GM12878 (cell line): ENCODE measurements at regions not wholly inside any gene's neighbourhood (a gene's known extent, or its start where the extent isn't known, plus 50 kb on each side); places are given as distances from the start of the nearest gene placed in this dataset.

ENCODE experiments used
- ATAC-seq: fragments of 200-7000 bp; cut with Tn5 transposase; 3 replicates; pipeline ENCODE4 v1.9.1; 2020; ENCODE audit warnings: mild to moderate bottlenecking, moderate library complexity
- BruUV-seq: library from RNA; stranded (reverse); fragments of 400-500 nt; replicated peaks from 2 replicates; lab custom pipeline; 2021; lab: Mats Ljungman, UMichigan
- CTCF ChIA-PET: fragments of 300-600 bp; sonication (Branson Sonifier 250); formaldehyde crosslinking; extraction: SDS; loops from one replicate; lab custom pipeline; 2021; ENCODE audit warnings: inconsistent platforms; lab: Yijun Ruan, JAX
- POLR2A ChIA-PET: fragments of 350-600 bp; formaldehyde crosslinking; extraction: SDS; loops from one replicate; lab custom pipeline; 2021; ENCODE audit warnings: inconsistent platforms; lab: Charles Lee
- RAD21 ChIA-PET: fragments of 300-600 bp; sonication (Branson Sonifier 250); formaldehyde crosslinking; loops from one replicate; lab custom pipeline; 2023; ENCODE audit warnings: antibody characterized with exemption; ENCODE audit not compliant: unreplicated experiment; lab: Charles Lee
- SMC1A ChIA-PET: fragments of 300-600 bp; sonication (Branson Sonifier 250); formaldehyde crosslinking; loops from one replicate; lab custom pipeline; 2023; ENCODE audit not compliant: unreplicated experiment, uncharacterized antibody; lab: Charles Lee
- DNase-seq: peaks from one replicate; pipeline ENCODE4 v3.0.0-alpha.2; 2011; ENCODE audit warnings: low read depth, low spot score
- FAIRE-seq: peaks from 3 replicates; lab custom pipeline; 2011; peaks lifted over from hg19 to GRCh38; lab: Jason Lieb, UNC
- H2AFZ ChIP-seq: 2 replicates; pipeline ENCODE4 v1.6.0; 2011; ENCODE audit warnings: low read depth, low read length, control low read depth; ENCODE audit not compliant: control insufficient read depth
- H3K27ac ChIP-seq: 2 replicates; pipeline ENCODE4 v1.5.1; 2011; ENCODE audit warnings: control low read depth; ENCODE audit not compliant: control insufficient read depth, insufficient read depth
- H3K27me3 ChIP-seq, 2 experiments: replicated peaks in 1 of 2; 2 replicates each; pipeline versions ENCODE4 v1.6.0 to v1.6.1; 2011; ENCODE audit warnings: low read length in 1 of 2; ENCODE audit not compliant: control insufficient read depth in 2 of 2, insufficient read depth in 2 of 2
- H3K36me3 ChIP-seq, 2 experiments: 2 replicates each; pipeline ENCODE4 v1.5.1; 2011; ENCODE audit warnings: low read length in 1 of 2; ENCODE audit not compliant: control insufficient read depth in 2 of 2, insufficient read depth in 2 of 2
- H3K4me1 ChIP-seq: 2 replicates; pipeline ENCODE4 v1.6.1; 2011; ENCODE audit warnings: mild to moderate bottlenecking, low read length, moderate library complexity, mixed read lengths; ENCODE audit not compliant: control insufficient read depth, insufficient read depth
- H3K4me2 ChIP-seq: 2 replicates; pipeline ENCODE4 v1.6.0; 2011; ENCODE audit warnings: control low read depth; ENCODE audit not compliant: control insufficient read depth, insufficient read depth
- H3K4me3 ChIP-seq: fragments of 200-600 bp; sonication (generic); 2 replicates; pipeline ENCODE4 v1.5.1; 2016
- H3K79me2 ChIP-seq: 2 replicates; pipeline ENCODE4 v1.6.0; 2011; ENCODE audit warnings: low read length; ENCODE audit not compliant: control insufficient read depth, insufficient read depth
- H3K9ac ChIP-seq: 2 replicates; pipeline ENCODE4 v1.8.0; 2011; ENCODE audit warnings: low read length, control low read depth, mixed read lengths; ENCODE audit not compliant: control insufficient read depth, insufficient read depth
- H3K9me3 ChIP-seq: replicated peaks from 3 replicates; pipeline ENCODE4 v1.5.1; 2011; ENCODE audit warnings: mild to moderate bottlenecking, low read length; ENCODE audit not compliant: control insufficient read depth, insufficient read depth
- H4K20me1 ChIP-seq: 2 replicates; pipeline ENCODE4 v1.6.0; 2011; ENCODE audit not compliant: control insufficient read depth, insufficient read depth
- CEBPB ChIP-seq, 2 experiments: fragments of 150-350 bp in 1 of 2; IDR thresholded peaks; 2 replicates each; pipeline ENCODE4 v1.6.1; 2012 to 2014; ENCODE audit warnings: low read depth in 2 of 2, low read length in 2 of 2, borderline replicate concordance in 1 of 2, inconsistent platforms in 1 of 2
- EGR1 ChIP-seq, 2 experiments: IDR thresholded peaks; 1 replicate in 1 of 2; 2 replicates in 1 of 2; pipeline ENCODE4 v1.6.1; 2011 to 2012; ENCODE audit warnings: low read depth in 2 of 2, low read length in 2 of 2, borderline replicate concordance in 1 of 2, mild to moderate bottlenecking in 1 of 2, moderate library complexity in 1 of 2
- ETV6 ChIP-seq, 2 experiments: fragments of 450-650 bp in 1 of 2; IDR thresholded peaks in 1 of 2; conservative IDR thresholded peaks in 1 of 2; 2 replicates each; pipeline ENCODE4 v1.6.1; 2014; ENCODE audit warnings: antibody characterized with exemption in 1 of 2, borderline replicate concordance in 1 of 2, low read depth in 1 of 2, mild to moderate bottlenecking in 1 of 2, moderate library complexity in 1 of 2
- HDAC6 ChIP-seq: fragments of 200-600 bp; sonication (generic); IDR thresholded peaks from one replicate; pipeline ENCODE4 v1.8.0; 2017; ENCODE audit warnings: antibody characterized with exemption; ENCODE audit not compliant: unreplicated experiment
- IRF4 ChIP-seq: IDR thresholded peaks from 2 replicates; pipeline ENCODE4 v1.6.1; 2011; ENCODE audit warnings: low read depth, low read length
- MEF2A ChIP-seq: IDR thresholded peaks from 2 replicates; pipeline ENCODE4 v1.6.1; 2011; ENCODE audit warnings: low read depth, mild to moderate bottlenecking, low read length, moderate library complexity; ENCODE audit not compliant: insufficient read depth
- POU2F2 ChIP-seq: IDR thresholded peaks from 3 replicates; pipeline ENCODE4 v1.6.1; 2011; ENCODE audit warnings: low read depth, mild to moderate bottlenecking, low read length, borderline replicate concordance
- SMC3 ChIP-seq: IDR thresholded peaks from 2 replicates; pipeline ENCODE4 v1.6.1; 2011; ENCODE audit warnings: low read length, improper control_type of control experiment, borderline replicate concordance
- SP1 ChIP-seq: IDR thresholded peaks from one replicate; pipeline ENCODE4 v1.6.1; 2011; ENCODE audit warnings: low read depth, low read length
- SPI1 ChIP-seq: IDR thresholded peaks from 2 replicates; pipeline ENCODE4 v1.6.1; 2011; ENCODE audit warnings: low read depth, mild to moderate bottlenecking, low read length, moderate library complexity, borderline replicate concordance; ENCODE audit not compliant: insufficient read depth
- TBL1XR1 ChIP-seq: IDR thresholded peaks from 2 replicates; pipeline ENCODE4 v1.6.1; 2012; ENCODE audit warnings: low read depth, low read length, improper control_type of control experiment
- WRNIP1 ChIP-seq: IDR thresholded peaks from 2 replicates; pipeline ENCODE4 v1.6.1; 2011; ENCODE audit warnings: low read depth, low read length, improper control_type of control experiment, borderline replicate concordance
- ZNF207 ChIP-seq: fragments of 450-650 bp; IDR thresholded peaks from 2 replicates; pipeline ENCODE4 v1.6.1; 2014; ENCODE audit warnings: antibody characterized with exemption, mild to moderate bottlenecking, borderline replicate concordance
- in situ Hi-C: fragments of 300-500 bp; cut with MboI; formaldehyde crosslinking; loops from 9 replicates; pipeline ENCODE4 v1.14.3; 2018; ENCODE audit warnings: mixed read lengths
- intact Hi-C: fragments of 100-400 bp; cut with micrococcal nuclease; formaldehyde crosslinking; loops from one replicate; pipeline ENCODE4 v1.14.2; 2022; ENCODE audit not compliant: unreplicated experiment
- TF ChIP-seq, protein P1 (sequence below): IDR thresholded peaks from 2 replicates; pipeline ENCODE4 v1.6.1; 2012; ENCODE audit warnings: improper control_type of control experiment, low read depth, low read length; ENCODE audit not compliant: insufficient replicate concordance
- TF ChIP-seq, protein P2 (sequence below): IDR thresholded peaks from 2 replicates; pipeline ENCODE4 v1.6.1; 2011; ENCODE audit warnings: low read depth, mild to moderate bottlenecking, low read length, moderate library complexity, borderline replicate concordance; ENCODE audit errors: extremely low read depth
- TF ChIP-seq, protein P3 (sequence below): fragments of 450-650 bp; formaldehyde crosslinking; IDR thresholded peaks from 2 replicates; pipeline ENCODE4 v1.5.0; 2022; ENCODE audit warnings: mild to moderate bottlenecking, missing genetic modification characterization

DNA sequence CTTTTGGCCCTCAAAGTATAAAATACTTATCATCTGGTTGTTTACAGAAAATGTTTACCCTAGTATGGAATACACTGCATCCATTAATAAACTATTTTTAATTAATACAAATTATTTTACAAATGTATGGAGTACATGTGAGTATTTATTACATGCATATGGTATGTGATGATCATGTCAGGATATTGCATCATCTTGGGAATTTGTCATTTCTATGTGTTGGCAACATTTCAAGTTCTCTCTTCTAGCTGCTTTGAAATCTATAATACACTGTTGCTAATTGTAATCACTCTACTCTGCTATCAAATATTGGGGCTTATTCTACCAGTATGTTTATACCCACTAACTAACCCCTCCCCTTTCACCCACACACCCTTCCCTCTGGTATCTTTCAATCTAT is 103.9 kb upstream of the THSD7A start:
- Histone ChIP-seq H3K9ac (no peak overlapping the region), H3K9me3 (no peaks in the 10 kb centered on the region), H3K4me1 (no peaks in the 10 kb centered on the region), H3K36me3 (no peaks in the 10 kb centered on the region), H3K4me2 (no peak overlapping the region), H4K20me1 (no peaks in the 10 kb centered on the region), H3K79me2 (no peaks in the 10 kb centered on the region), H2AFZ (no peak overlapping the region), H3K27me3 (no peaks in the 10 kb centered on the region), H3K27ac (no peak overlapping the region), H3K4me3 (no peak overlapping the region)
- CTCF ChIA-PET: no interaction called here
- DNase-seq (no peak), ATAC-seq (no peak), FAIRE-seq (no peak)
- SMC1A ChIA-PET: no interaction called here
- intact Hi-C loops (no loop called here), in situ Hi-C loops (no loop called here)
- BruUV-seq: no TSS peak
- POLR2A ChIA-PET: no interaction called here
- RAD21 ChIA-PET: no interaction called here
- TF ChIP-seq HDAC6 (no peak), ZNF207 (no peak), POU2F2 (no peak), EGR1 (IDR thresholded peaks at IDR 0.05; ENCODE audit: borderline replicate concordance in 1 of 2, low read depth in 2 of 2, low read length in 2 of 2) (no peak), SP1 (no peak), WRNIP1 (no peak), ETV6 (conservative IDR thresholded peaks at IDR 0.05 in 1 of 2, IDR thresholded peaks at IDR 0.05 in 1 of 2; ENCODE audit: borderline replicate concordance in 1 of 2, low read depth in 1 of 2) (no peak), MEF2A (no peak), SMC3 (no peak), TBL1XR1 (no peak), CEBPB (IDR thresholded peaks at IDR 0.05; ENCODE audit: borderline replicate concordance in 1 of 2, low read depth in 2 of 2, low read length in 2 of 2) (no peak), SPI1 (no peak), IRF4 (no peak)
- TF ChIP-seq, protein P1, sequence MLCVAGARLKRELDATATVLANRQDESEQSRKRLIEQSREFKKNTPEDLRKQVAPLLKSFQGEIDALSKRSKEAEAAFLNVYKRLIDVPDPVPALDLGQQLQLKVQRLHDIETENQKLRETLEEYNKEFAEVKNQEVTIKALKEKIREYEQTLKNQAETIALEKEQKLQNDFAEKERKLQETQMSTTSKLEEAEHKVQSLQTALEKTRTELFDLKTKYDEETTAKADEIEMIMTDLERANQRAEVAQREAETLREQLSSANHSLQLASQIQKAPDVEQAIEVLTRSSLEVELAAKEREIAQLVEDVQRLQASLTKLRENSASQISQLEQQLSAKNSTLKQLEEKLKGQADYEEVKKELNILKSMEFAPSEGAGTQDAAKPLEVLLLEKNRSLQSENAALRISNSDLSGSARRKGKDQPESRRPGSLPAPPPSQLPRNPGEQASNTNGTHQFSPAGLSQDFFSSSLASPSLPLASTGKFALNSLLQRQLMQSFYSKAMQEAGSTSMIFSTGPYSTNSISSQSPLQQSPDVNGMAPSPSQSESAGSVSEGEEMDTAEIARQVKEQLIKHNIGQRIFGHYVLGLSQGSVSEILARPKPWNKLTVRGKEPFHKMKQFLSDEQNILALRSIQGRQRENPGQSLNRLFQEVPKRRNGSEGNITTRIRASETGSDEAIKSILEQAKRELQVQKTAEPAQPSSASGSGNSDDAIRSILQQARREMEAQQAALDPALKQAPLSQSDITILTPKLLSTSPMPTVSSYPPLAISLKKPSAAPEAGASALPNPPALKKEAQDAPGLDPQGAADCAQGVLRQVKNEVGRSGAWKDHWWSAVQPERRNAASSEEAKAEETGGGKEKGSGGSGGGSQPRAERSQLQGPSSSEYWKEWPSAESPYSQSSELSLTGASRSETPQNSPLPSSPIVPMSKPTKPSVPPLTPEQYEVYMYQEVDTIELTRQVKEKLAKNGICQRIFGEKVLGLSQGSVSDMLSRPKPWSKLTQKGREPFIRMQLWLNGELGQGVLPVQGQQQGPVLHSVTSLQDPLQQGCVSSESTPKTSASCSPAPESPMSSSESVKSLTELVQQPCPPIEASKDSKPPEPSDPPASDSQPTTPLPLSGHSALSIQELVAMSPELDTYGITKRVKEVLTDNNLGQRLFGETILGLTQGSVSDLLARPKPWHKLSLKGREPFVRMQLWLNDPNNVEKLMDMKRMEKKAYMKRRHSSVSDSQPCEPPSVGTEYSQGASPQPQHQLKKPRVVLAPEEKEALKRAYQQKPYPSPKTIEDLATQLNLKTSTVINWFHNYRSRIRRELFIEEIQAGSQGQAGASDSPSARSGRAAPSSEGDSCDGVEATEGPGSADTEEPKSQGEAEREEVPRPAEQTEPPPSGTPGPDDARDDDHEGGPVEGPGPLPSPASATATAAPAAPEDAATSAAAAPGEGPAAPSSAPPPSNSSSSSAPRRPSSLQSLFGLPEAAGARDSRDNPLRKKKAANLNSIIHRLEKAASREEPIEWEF: no peak
- TF ChIP-seq, protein P2, sequence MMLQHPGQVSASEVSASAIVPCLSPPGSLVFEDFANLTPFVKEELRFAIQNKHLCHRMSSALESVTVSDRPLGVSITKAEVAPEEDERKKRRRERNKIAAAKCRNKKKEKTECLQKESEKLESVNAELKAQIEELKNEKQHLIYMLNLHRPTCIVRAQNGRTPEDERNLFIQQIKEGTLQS: no peak
- TF ChIP-seq, protein P3, sequence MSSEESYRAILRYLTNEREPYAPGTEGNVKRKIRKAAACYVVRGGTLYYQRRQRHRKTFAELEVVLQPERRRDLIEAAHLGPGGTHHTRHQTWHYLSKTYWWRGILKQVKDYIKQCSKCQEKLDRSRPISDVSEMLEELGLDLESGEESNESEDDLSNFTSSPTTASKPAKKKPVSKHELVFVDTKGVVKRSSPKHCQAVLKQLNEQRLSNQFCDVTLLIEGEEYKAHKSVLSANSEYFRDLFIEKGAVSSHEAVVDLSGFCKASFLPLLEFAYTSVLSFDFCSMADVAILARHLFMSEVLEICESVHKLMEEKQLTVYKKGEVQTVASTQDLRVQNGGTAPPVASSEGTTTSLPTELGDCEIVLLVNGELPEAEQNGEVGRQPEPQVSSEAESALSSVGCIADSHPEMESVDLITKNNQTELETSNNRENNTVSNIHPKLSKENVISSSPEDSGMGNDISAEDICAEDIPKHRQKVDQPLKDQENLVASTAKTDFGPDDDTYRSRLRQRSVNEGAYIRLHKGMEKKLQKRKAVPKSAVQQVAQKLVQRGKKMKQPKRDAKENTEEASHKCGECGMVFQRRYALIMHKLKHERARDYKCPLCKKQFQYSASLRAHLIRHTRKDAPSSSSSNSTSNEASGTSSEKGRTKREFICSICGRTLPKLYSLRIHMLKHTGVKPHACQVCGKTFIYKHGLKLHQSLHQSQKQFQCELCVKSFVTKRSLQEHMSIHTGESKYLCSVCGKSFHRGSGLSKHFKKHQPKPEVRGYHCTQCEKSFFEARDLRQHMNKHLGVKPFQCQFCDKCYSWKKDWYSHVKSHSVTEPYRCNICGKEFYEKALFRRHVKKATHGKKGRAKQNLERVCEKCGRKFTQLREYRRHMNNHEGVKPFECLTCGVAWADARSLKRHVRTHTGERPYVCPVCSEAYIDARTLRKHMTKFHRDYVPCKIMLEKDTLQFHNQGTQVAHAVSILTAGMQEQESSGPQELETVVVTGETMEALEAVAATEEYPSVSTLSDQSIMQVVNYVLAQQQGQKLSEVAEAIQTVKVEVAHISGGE (CRISPR knock-in tag): no peak
